C4-2B (cell line): ENCODE measurements at regions not wholly inside any gene's neighbourhood (a gene's known extent, or its start where the extent isn't known, plus 50 kb on each side); places are given as distances from the start of the nearest gene placed in this dataset.

ENCODE experiments used
- CTCF ChIP-seq: fragments of 450-650 bp; conservative IDR thresholded peaks from 2 replicates; pipeline ENCODE4 v1.5.1; 2017; ENCODE audit warnings: mild to moderate bottlenecking
- ZFX ChIP-seq: fragments of 450-650 bp; IDR thresholded peaks from 2 replicates; pipeline ENCODE4 v1.6.1; 2017

GRCh38 chr9:103894184-103894583 is 199.9 kb upstream of the SMC2 start:
- TF ChIP-seq CTCF (no peak), ZFX (no peak)
